NCI-H2171 treated with DMSO at 0.1 percent for 48 hours (cell line): ENCODE measurements at regions not wholly inside any gene's neighbourhood (a gene's known extent, or its start where the extent isn't known, plus 50 kb on each side); places are given as distances from the start of the nearest gene placed in this dataset.
"Not testable (repeated sequence)": the region's sequence is repeated elsewhere in the genome, so short reads cannot be mapped to it uniquely, and the experiment has no call there.

ENCODE experiments used
- DNase-seq: peaks from one replicate; lab custom pipeline; 2025; lab: John Stamatoyannopoulos, UW

DNA sequence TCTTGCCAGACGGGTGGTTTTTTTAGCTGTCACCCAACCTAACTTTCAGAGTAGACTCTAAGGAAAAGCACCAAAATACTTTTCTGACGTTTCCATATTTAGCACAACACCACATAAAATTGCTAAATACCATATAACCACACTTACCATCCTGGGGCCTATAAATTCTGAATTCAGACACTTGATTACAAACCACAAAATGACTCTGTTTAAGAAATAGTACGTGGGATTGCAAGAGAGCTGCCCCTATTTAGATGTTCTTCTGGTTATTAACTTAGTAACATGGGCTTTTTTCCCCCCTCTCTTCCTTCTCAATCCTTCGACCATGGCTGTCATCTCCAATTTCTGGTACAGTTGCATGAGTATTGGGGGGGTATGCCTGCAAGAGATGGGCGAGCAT is 287.7 kb downstream of the BMP4 start:
- DNase-seq: no peak

DNA sequence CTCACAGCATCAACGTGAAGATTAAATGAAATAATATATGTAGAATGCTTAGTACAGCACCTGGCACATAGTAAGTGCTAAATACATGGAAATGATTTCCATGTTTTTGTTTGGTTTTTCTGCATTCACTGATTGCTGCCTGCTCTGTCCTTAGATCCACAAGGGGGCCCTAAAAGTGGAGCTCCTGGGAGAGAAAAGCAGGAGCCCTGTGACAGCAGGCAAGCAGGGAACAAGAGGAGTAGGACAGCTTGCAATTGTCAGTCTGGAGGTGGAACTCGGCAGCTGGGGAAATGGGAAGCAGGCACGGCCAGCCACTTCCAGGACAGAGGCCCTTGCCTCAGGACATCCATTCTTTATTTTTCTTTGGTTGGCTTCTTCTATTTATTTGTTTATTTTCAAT is 292.9 kb downstream of the BMP4 start:
- peak; percentile 13 for DNase-seq

DNA sequence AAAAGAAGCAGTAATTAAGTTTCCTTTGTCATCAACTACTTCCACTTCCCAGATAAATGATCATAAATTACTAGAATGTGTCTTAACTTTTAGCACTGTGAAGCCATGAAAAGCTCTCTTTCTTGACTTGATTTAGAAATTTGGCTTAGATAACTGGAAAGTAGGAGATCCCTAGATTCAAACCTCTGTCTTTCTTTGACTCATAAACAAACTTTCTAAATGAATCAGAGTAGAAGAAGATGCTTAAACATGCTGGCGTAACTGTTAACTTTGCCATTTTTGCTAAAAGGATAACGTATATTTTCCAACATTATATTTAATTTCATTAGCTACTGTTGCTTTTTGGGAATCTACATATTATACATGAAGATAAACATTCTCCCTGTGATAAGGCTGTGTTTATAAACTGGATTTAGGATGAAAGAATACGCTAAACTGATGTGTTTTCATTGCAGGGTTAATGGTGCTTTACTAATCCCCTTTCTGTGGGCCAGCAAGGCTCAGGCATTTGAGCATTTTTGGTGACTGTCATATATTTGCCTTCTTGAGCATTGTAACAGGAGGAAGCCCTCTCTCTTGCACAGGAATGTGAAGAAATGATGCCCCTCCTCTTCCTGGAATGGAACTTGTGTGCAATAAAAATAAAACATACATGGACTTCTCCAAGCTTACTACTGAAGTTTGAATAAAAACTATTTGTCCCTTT is 301.4 kb downstream of the BMP4 start:
- no peak for DNase-seq

DNA sequence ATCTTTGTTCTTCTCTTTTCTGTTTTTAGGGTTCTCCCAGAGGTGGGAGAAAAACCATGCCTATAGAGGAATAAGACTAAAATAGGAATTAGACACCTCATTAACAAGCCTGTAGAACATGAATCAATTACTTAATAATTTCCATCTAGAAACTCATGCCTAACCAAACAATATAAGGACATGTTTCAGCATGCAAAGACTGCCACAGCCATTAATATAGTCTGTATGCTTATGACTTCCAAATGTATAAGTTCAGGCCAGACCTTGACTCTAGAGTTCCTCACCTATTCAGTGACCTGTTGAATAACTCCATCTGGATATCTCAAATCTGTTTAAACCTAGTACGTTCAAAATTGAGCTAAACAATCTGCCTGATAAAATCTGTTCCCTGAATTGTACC is 304.6 kb downstream of the BMP4 start:
- no peak for DNase-seq

DNA sequence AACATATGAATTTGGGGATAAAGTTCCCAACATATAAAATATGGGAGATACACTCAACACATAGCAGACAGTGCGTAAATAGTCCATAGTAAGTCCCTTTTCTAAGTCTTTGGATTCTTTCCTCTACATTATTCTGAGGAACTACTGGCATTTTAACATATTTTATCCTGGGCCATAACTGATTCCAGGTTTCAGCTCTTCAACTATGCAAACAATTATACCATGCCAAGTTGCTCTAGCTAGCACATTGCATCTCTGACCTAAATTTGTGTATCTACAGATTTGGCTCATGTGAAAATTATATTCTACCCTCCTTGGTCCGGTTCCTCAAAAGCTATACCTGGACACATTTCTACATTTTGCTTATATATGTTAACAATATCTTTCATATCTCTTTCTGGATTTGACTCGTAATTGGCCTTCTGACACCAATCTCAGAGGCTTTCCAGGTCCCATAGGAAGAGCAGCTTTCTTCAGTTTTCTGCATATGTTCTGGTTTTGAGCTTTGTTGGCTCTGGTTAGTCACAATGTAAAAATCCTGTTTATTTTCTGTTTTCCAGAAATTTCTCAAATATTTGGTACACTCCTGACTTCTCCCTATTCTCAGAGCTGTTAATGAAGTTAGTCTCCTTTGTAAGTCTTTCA is 305.4 kb downstream of the BMP4 start:
- no peak for DNase-seq

DNA sequence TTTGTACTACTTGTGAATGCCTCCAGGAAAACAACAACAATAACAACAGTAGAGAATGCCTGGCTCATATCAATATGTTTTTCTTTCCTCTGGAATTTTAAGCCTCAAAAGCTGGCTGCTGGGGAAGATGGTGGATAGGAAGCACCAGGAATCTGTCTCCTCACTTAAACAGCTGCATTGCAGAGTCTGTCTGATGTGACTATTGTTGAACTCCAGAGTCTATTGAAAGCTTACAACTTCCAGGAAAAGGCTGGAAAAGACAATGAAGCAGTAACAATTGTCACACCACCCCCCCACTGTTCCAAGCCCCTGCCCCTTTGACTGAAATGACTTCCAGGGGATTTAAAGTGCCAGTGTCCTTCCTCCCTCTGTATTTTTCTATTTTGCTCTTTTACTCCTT is 309.7 kb downstream of the BMP4 start:
- DNase-seq: no peak

DNA sequence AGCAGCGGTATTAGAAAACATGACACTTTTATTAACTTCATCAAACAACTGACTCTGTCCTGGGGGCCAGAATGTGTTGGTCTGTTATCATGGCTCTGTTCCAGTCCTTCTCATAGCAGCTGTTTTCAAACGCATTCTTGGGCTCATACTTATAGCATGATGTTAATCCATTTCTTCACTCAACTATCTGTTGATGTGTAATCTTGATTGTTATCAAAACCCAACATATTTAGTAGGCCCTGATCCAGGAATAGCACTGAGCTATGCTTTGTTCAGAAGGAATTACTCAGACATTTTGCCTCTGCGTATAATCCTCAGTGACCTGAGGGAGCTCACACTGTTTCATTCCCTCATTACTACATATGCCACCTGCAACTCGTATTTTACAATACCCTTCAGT is 315.9 kb downstream of the BMP4 start:
- DNase-seq: no peak

DNA sequence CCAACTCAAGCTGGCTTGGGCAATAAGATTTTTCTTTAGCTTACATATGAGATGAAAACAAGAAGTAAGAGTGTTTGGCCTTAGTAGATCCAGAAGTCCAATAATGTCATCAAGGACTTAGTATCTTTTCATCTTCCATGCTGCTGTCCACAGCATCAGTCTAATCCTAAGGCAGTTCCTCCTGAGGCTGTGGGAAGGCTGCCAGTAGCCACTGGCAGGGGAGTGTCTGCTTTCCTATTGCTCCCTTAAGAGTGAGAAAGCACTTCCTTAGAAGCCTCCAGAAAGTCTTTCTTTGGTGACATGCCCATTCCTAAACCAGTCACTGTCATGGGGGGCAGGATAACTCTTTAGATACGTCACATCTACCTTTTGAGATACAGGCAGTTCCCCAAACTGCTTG is 317.7 kb downstream of the BMP4 start:
- no peak for DNase-seq

DNA sequence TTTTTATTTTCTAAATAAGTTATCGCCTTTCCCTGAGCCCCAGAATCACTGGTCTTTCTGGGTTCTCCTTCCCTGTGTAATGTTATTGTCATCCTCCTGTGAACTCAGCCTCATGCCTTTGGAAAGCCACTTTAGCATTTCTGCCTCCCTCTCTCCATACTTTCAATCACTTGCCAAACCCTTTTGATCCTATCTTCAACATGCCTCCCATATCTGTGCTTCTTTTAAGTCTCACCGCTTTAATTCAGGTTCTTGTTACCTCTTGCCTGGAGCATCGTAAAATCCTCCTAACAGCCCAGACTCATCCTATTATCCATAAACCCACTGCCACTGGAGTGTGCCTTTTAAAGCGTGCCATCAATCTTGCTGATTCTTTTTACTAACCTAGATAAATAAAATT is 321.8 kb downstream of the BMP4 start:
- no peak for DNase-seq

DNA sequence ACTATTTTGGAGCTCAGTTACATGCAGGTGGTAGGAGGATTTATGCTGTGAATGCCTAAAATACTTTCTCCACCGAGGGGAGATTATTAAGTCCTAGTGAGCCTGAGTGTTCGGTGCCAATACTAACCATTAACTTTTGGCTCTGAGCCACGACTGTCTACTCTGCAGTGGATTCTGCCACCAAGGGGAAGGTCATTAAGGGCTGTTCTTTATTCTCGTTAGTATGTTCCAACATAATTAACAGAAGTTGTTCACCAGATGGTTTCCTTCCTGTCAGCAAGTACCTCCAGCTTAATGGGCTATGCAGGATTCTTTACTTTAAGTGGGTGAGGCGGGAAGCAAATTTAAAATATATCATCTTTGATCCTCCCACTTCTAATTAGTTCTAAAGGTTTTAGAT is 326.3 kb downstream of the BMP4 start:
- peak; percentile 35 for DNase-seq

DNA sequence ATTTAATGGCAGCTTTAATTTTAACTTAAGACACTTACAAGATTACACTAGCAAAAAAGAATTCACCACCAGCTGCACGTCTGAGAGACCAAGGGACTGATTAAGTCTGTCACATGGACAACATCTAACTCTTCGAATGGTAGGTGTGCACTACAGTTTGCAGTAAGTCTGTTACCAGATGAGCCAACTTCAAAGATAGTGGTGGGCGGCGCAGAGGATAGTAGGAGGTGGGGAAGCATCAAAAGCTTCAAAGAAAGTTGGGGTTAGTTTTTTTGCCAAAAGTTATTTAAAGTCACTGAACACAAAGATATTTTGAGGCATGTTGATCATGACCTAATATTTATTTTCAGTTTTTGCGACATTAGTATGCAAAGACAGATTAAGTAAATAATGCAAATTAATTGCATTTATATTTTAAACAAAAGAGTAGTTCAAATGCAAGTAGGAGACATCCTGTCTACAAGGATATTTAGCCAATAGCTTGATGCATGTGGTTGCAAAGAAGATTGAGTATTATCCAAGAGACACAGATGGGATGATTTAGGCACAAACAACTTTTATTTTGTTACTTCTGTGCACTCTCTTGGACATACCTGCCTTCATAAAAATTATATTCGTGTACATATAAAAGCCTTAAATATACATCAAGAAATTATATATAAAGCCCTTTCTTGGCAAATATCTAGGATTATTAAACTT is 327.7 kb downstream of the BMP4 start:
- DNase-seq: no peak

DNA sequence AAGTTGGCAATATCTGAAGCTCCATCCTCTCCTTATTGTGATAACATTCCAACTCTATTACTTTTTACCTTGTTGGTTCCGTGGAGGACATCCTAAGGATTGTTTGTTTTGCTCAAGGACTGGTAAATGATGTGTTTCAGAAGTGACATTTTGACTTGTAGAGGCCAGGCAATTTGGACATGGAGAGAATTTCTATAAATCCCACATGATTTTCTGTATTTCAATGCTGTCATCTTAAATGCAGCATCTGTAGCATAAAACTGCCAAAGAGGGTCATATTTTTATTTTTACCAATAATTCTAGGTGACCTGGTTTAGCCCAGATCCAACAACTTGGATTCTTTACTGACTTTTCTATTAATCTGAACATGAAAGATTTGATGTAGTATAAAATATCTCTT is 328.4 kb downstream of the BMP4 start:
- DNase-seq: no peak

DNA sequence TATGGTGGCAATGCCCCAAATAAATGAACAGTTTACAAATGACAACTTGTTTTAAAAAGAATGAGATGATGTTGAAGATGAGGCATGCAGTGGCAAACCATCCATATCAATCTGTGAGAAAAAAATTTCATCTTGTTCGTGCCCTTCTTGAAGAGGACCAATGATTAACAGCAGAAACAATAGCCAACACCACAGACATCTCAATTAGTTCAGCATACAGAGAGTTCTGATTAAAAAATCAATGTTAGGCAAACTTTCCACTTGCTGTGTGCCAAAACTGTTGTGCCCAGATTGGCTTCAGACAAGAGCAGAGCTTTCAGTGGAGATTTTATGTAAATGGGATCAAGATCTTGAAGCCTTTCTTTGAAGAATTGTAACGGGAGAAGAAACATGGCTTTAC is 329.9 kb downstream of the BMP4 start:
- DNase-seq: no peak

DNA sequence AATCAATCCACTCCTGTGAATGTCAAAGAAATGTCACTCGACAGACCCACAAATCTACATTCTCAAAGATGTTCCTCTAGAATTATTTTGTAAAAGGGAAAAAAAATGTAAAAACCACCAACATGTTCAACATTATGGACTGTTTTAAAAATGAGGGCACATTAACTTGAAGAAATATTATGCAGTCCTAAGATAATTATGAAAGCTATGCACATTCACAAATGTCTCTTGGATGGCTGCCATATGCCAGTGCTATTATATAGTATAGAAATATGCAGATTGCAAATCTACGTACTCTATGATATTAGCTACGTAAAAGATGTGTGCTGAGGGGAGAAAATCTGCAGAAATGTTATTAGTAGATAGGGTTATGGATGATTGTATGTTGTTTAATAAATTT is 334.2 kb downstream of the BMP4 start:
- no peak for DNase-seq

DNA sequence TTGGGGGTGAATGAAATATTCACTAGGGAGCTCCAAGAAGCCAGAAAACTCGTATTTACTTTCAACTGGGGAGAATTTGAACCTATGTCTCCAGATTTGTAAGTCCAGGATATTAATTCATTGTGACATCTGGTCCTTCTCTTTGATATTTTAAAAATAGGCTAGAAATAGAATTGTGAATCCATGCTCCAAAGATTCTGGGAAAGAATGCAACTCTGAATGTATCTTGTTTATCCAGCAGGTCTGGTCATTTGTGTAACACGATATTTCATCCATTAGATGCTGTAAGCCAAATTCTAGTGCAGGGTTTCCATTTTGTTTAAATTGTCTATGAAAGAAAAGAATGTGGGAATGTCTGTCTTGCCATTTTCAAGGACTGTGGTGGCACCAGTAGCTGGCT is 334.7 kb downstream of the BMP4 start:
- DNase-seq: no peak

DNA sequence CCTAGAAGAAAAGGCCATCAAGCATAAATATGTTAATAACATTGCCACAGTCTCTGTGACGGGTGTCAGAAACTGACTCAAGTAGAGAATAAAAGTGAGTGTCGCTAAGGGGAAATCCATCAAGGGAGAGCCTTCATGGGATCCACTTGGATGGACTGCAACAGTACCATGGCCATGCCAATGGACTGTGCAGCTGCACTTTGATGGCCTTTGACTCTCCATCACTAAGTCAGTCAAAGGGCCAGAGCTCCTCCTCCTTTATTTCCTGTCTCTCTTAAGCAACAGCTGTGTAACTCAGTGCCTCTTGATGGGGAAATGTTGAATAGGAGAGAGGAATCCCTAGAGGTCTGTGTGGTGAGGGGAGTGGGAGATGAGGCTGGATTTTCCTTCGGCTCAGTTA is 335.2 kb downstream of the BMP4 start:
- no peak for DNase-seq

DNA sequence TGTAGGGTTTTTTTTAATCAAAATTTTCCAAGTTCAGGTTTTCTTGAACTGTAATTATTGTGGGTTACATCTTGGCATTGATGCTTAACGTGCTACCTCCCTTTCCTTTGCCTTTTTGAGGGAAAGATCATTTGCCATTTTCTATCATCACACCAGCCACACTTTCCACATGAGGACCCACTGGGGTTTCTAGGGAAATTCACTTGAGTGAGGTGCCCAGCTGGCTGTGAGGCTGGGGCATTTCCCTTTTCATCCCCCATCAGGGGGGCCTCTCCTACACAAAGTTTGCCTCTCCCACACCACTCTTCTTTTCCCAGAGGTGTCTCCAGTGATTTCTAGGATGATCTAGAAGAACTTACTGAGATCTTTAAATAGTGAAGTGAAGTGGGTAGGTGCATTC is 335.7 kb downstream of the BMP4 start:
- DNase-seq: no peak

DNA sequence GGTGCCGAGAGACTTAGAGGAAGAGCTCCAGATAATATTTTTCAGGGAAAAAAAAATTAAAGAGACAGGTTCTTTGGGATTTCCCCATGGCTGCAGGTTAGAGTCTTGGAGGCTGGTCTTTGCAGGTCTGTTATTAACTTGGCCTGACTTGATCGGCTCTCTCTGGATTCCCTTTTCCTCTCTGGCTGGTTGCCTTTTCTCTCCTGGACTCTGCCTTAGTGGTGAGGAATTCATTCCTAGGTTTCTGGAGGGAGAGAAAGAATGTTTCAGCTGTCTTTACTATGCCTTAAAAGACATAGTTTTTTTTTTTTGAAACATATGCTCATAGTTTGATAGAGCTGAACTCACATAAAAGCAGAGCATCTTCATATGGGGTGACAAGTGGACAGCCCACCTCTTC is 336.3 kb downstream of the BMP4 start:
- no peak for DNase-seq

DNA sequence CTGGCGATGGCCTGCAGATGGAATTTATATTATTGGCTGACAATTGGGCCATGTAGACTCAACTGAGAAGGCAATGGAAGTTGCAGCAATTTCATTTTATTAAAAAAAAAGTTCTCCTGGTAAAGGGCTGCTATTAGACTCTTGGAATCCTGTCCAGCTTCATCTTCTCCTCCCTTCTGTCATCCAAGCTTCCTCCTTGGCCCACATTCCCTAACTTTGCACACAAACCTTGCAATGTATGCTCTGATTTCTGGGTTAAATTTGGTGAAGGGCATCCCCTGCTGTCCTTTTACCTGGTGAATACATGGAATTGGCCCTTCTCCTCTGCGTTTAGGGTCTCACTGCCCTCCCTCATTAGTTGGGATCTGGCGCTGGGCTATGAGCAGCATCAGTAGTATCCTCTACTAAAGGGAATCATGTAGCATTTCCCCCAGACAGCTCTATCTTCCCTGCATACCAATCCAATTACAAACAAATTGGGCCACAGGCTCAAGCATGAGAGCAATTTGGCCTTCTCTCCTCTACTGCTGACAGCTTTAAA is 336.9 kb downstream of the BMP4 start:
- DNase-seq: no peak

DNA sequence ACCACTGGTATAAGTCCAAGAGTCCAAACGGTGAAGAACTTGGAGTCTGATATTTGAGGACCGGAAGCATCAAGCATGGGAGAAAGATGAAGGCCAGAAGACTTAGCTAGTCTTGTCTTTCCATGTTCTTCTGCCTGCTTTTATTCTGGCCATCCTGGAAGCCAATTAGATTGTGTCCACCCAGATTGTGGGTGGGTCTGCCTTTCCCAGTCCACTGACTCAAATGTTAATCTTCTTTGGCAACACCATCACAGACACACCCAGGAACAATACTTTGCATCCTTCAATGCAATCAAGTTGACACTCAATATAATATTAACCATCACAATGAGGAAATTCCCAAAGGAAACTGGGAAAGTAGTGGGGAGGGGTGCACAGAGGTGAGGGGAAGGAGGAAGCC is 340.1 kb downstream of the BMP4 start:
- DNase-seq: not testable (repeated sequence)

DNA sequence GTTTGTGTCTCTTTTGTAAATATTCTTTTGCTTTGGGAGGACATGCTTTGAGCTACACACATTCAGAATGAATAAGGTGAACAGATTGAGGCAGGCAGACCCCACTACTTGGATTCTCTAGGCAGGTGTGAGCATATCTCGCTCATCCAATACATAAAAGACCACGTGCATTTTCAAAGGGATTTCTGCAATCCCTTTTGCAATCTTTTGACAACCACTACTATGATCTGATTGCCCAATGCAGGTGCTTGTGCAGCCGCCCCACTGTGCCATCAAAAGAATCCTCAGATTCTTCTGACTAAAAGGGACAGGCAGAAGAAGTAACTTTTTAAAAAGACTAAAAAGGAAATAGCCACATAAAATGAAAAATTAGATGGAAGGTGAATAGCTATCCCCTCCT is 341.4 kb downstream of the BMP4 start:
- DNase-seq: no peak

DNA sequence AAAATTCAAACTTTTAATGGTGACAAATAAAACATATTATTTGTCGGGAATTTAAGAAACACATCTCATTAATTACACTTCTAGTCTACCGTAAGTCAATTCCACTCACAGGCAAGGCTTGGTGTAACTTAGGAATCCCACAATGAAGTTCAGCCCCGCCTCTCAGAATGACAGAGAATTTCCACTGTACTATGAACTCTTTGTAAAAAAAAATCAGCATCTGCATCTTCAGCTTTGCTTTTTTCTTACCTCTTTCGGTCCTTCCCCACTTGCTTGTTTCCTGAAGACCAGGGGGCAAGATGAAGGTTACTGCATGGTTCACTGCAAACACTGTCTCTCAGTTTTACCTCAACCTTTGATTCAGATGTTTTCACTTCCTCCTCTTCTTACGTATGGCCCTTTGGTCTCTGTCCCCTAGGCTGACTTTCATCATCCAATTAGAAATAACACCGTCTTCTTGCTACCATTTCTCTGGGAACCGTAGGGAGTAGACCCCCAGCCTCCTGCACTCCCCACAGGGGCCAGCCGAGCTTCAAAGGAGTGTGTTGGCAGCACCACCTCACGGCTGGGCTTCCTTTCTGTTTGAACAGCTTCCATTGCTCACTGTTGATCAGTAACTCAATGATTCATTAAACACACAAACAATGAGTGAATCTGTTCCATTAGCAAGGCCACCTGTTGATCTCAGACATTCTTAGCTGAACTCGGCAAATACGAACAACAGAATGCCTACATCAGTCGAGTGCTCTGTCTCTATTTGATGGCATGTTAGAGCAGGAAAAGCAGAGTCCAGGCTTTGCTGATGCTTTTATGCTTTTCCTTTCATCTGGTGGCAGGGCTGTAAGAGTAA is 343.0 kb downstream of the BMP4 start:
- no peak for DNase-seq
